HG02571 (cell line): ENCODE measurements at regions not wholly inside any gene's neighbourhood (a gene's known extent, or its start where the extent isn't known, plus 50 kb on each side); places are given as distances from the start of the nearest gene placed in this dataset.

ENCODE experiments used
- ATAC-seq: cut with Tn5 transposase; IDR thresholded peaks from one replicate; pipeline ENCODE4 v1.9.1; 2021; ENCODE audit warnings: mild to moderate bottlenecking, moderate library complexity; ENCODE audit not compliant: unreplicated experiment

GRCh38 chr9:89805571-89806292 is 200.9 kb downstream of the GADD45G start:
- ATAC-seq = no peak

GRCh38 chr9:89806371-89807100 is 201.7 kb downstream of the GADD45G start:
- ATAC-seq = no peak

GRCh38 chr9:89807101-89807395 is 202.2 kb downstream of the GADD45G start:
- ATAC-seq = no peak

- ATAC-seq = no peak
These were observed 202.9 kb downstream of the GADD45G start for GRCh38 chr9:89807682-89808075.

- ATAC-seq = no peak
These were observed 203.4 kb downstream of the GADD45G start for GRCh38 chr9:89808076-89808755.

- no peak for ATAC-seq
These were observed 204.0 kb downstream of the GADD45G start for GRCh38 chr9:89808756-89809181.

- no peak for ATAC-seq
These were observed 205.6 kb downstream of the GADD45G start for GRCh38 chr9:89810431-89810830.

GRCh38 chr9:89811356-89811755 is 206.5 kb downstream of the GADD45G start:
- ATAC-seq = no peak

- ATAC-seq = no peak
These were observed 207.2 kb downstream of the GADD45G start for GRCh38 chr9:89811886-89812450.

GRCh38 chr9:89812556-89813181 is 207.9 kb downstream of the GADD45G start:
- ATAC-seq = no peak

GRCh38 chr9:89813482-89813881 is 208.7 kb downstream of the GADD45G start:
- no peak for ATAC-seq

GRCh38 chr9:89814340-89815040 is 209.7 kb downstream of the GADD45G start:
- no peak for ATAC-seq

GRCh38 chr9:89815061-89815902 is 210.5 kb downstream of the GADD45G start:
- peak; percentile 44 for ATAC-seq

GRCh38 chr9:89815903-89816573 is 211.2 kb downstream of the GADD45G start:
- ATAC-seq = peak; percentile 87

GRCh38 chr9:89817151-89817950 is 212.5 kb downstream of the GADD45G start:
- ATAC-seq = no peak

GRCh38 chr9:89820337-89820736 is 215.5 kb downstream of the GADD45G start:
- no peak for ATAC-seq

GRCh38 chr9:89821081-89821480 is 216.3 kb downstream of the GADD45G start:
- no peak for ATAC-seq

- ATAC-seq = no peak
These were observed 218.2 kb downstream of the GADD45G start for GRCh38 chr9:89822996-89823395.
